Nephron progenitor cell (in vitro differentiated cells): ENCODE measurements at regions not wholly inside any gene's neighbourhood (a gene's known extent, or its start where the extent isn't known, plus 50 kb on each side); places are given as distances from the start of the nearest gene placed in this dataset.

Source experiments
- DNase-seq: peaks from one replicate; pipeline ENCODE4 v3.0.0; 2021
- H3K27ac Mint-ChIP-seq: 2 replicates; pipeline ENCODE4 v1.8.0; 2021; ENCODE audit warnings: mild to moderate bottlenecking, moderate library complexity, mixed read lengths
- H3K27me3 Mint-ChIP-seq: 2 replicates; pipeline ENCODE4 v1.8.0; 2021; ENCODE audit warnings: mild to moderate bottlenecking, low read depth, mixed read lengths; ENCODE audit not compliant: poor library complexity
- H3K36me3 Mint-ChIP-seq: 2 replicates; pipeline ENCODE4 v1.8.0; 2021; ENCODE audit warnings: low read depth, mixed read lengths
- H3K4me1 Mint-ChIP-seq: 2 replicates; pipeline ENCODE4 v1.8.0; 2021; ENCODE audit warnings: mixed read lengths
- H3K4me3 Mint-ChIP-seq: 2 replicates; pipeline ENCODE4 v1.8.0; 2021; ENCODE audit warnings: mild to moderate bottlenecking, moderate library complexity, mixed read lengths
- H3K9me3 Mint-ChIP-seq: 2 replicates; pipeline ENCODE4 v1.8.0; 2021; ENCODE audit warnings: mild to moderate bottlenecking, moderate library complexity, mixed read lengths
- TF ChIP-seq, protein P1 (sequence below): fragments of 200-600 bp; sonication (generic); IDR thresholded peaks from 2 replicates; pipeline ENCODE4 v1.5.0; 2021; ENCODE audit warnings: antibody characterized with exemption

GRCh38 chr5:87110721-87111120 lies 157.0 kb upstream of the RASA1 start:
- TF ChIP-seq, protein P1, sequence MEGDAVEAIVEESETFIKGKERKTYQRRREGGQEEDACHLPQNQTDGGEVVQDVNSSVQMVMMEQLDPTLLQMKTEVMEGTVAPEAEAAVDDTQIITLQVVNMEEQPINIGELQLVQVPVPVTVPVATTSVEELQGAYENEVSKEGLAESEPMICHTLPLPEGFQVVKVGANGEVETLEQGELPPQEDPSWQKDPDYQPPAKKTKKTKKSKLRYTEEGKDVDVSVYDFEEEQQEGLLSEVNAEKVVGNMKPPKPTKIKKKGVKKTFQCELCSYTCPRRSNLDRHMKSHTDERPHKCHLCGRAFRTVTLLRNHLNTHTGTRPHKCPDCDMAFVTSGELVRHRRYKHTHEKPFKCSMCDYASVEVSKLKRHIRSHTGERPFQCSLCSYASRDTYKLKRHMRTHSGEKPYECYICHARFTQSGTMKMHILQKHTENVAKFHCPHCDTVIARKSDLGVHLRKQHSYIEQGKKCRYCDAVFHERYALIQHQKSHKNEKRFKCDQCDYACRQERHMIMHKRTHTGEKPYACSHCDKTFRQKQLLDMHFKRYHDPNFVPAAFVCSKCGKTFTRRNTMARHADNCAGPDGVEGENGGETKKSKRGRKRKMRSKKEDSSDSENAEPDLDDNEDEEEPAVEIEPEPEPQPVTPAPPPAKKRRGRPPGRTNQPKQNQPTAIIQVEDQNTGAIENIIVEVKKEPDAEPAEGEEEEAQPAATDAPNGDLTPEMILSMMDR = no peak
- Mint-ChIP-seq H3K4me3 (no peak overlapping the region), H3K27me3 (peaks cover 8% of the 10 kb centered on the region), H3K4me1 (no peaks in the 10 kb centered on the region), H3K9me3 (no peaks in the 10 kb centered on the region), H3K36me3 (no peaks in the 10 kb centered on the region), H3K27ac (no peak overlapping the region)
- no peak for DNase-seq

DNA sequence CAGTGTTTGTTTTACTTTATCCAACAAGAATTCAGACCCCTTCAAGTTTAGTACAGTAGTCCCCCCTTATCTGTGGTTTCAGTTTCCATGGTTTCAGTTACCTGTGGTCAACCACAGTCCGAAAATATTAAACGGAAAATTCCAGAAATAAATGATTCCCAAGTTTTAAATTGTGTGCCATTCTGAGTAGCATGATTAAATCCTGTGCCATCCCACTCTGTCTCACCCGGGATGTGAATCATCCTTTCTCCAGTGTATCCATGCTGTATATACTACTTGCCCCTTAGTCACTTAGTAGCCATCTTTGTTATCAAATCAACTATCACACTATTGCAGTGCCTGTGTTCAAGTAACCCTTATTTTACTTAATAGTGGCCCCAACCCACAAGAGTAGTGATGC lies 153.8 kb upstream of the RASA1 start:
- TF ChIP-seq, protein P1 = no peak
- Mint-ChIP-seq H3K36me3 (no peaks in the 10 kb centered on the region), H3K4me3 (no peak overlapping the region), H3K4me1 (no peaks in the 10 kb centered on the region), H3K9me3 (no peaks in the 10 kb centered on the region), H3K27ac (no peak overlapping the region), H3K27me3 (peaks cover 8% of the 10 kb centered on the region)
- no peak for DNase-seq

GRCh38 chr5:87114631-87115030 lies 153.1 kb upstream of the RASA1 start:
- H3K36me3 Mint-ChIP-seq = no peaks in the 10 kb centered on the region
- no peak overlapping the region for H3K4me3 Mint-ChIP-seq
- H3K9me3 Mint-ChIP-seq = no peaks in the 10 kb centered on the region
- no peaks in the 10 kb centered on the region for H3K4me1 Mint-ChIP-seq
- TF ChIP-seq, protein P1 = no peak
- H3K27me3 Mint-ChIP-seq = peaks cover 8% of the 10 kb centered on the region
- no peak for DNase-seq
- H3K27ac Mint-ChIP-seq = no peak overlapping the region

DNA sequence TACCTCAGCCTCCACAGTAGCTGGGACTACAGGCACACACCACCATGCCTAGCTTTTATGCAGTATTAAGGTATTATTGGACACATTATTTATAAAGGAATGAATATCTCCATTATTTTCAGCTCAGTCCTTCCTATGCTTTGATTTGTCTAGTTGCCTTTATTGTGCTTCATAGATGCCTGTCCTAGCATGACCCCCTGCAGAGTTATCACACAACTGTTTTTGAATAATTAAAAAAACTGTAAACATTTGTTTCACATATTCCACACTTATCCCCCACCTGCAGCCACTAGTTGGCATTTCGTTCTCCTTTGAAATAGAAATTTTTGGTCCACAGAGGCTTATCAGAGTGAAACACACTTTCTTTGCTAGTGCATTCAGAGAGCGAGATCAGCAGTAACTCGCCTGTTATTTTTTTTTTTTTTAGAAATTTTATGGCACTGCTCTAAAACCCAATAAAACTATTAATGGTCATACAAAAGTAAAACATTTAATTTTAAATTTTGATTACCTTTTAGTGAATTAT lies 151.8 kb upstream of the RASA1 start:
- no peaks in the 10 kb centered on the region for H3K36me3 Mint-ChIP-seq
- TF ChIP-seq, protein P1 = no peak

GRCh38 chr5:87116825-87117512 lies 150.7 kb upstream of the RASA1 start:
- TF ChIP-seq, protein P1 = no peak
- no peak for DNase-seq

More for the DNA sequence above, 151.8 kb upstream of the RASA1 start:
- H3K4me1 Mint-ChIP-seq = no peaks in the 10 kb centered on the region
- H3K27me3 Mint-ChIP-seq = peaks cover 8% of the 10 kb centered on the region
- H3K4me3 Mint-ChIP-seq = no peak overlapping the region
- no peaks in the 10 kb centered on the region for H3K9me3 Mint-ChIP-seq
- H3K27ac Mint-ChIP-seq = no peak overlapping the region
- DNase-seq = no peak

DNA sequence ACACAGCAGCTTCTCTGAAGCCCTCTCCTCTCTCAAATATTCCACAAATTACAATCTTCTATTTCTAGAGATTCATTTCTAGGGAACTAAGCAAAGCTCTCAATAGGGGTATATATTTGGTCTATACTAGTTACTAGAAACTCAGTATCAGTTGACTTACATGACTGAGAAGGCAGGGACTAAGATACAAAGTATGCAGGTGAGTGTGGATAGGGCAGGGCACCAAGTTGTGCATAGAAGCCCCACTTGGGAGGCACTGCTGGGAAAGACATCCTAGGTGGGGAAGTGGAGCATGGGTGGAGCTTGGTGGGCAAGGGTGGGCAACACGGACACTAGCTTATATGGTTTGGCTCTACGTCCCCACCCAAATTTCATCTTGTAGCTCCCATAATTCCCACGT lies 148.1 kb upstream of the RASA1 start:
- Mint-ChIP-seq H3K9me3 (no peaks in the 10 kb centered on the region), H3K27ac (no peak overlapping the region), H3K36me3 (no peaks in the 10 kb centered on the region), H3K4me3 (no peak overlapping the region), H3K4me1 (no peaks in the 10 kb centered on the region), H3K27me3 (no peaks in the 10 kb centered on the region)
- TF ChIP-seq, protein P1 = no peak
- DNase-seq = no peak

More at GRCh38 chr5:87116825-87117512, 150.7 kb upstream of the RASA1 start:
- H3K27ac Mint-ChIP-seq = no peak overlapping the region
- H3K9me3 Mint-ChIP-seq = no peaks in the 10 kb centered on the region
- peaks cover 5% of the 10 kb centered on the region for H3K27me3 Mint-ChIP-seq
- H3K4me3 Mint-ChIP-seq = no peak overlapping the region
- H3K4me1 Mint-ChIP-seq = no peaks in the 10 kb centered on the region
- no peaks in the 10 kb centered on the region for H3K36me3 Mint-ChIP-seq
